Stimulated activated CD4-positive, alpha-beta T cell treated with anti-CD3 and anti-CD28 coated beads, Interleukin-15, amount 100 ng/mL, for 48 hours (primary cell): ENCODE measurements at regions not wholly inside any gene's neighbourhood (a gene's known extent, or its start where the extent isn't known, plus 50 kb on each side); places are given as distances from the start of the nearest gene placed in this dataset.

Source experiments
- DNase-seq, 2 donors: peaks; one replicate each; pipeline ENCODE4 v3.0.0-alpha.2; 2020; ENCODE audit warnings: low read depth in 2 of 2

GRCh38 chr4:36394352-36394903 is 113.0 kb downstream of the DTHD1 start:
- no peak for DNase-seq

DNA sequence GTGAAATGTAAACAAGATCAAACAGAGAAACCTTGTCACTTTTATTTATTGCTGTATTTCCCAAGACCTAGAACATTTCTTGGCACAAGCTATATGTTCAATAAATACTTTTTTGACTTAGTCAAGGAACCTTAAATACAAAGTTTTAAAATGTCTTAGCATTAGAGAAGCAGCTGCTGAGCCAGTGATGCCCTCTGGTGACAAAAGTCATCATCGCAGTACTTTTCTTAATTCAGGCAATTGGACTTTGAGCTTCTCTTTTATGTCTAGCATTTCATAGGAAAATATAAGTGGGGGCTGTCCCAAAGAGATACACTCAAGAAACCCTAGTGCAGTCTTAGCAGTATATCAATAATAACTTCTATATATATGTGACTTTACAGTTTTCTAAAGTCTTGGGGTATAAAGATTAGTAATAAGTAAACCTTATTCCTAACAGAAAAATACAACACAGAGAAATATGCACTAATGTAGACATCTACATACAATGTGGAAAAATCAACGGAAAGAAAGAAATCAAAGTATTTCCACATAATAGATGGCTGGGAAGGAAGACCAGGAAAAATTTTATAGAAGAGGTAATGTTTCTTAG is 118.4 kb downstream of the DTHD1 start:
- DNase-seq = no peak

GRCh38 chr4:36402008-36402758 is 120.8 kb downstream of the DTHD1 start:
- DNase-seq = no peak

DNA sequence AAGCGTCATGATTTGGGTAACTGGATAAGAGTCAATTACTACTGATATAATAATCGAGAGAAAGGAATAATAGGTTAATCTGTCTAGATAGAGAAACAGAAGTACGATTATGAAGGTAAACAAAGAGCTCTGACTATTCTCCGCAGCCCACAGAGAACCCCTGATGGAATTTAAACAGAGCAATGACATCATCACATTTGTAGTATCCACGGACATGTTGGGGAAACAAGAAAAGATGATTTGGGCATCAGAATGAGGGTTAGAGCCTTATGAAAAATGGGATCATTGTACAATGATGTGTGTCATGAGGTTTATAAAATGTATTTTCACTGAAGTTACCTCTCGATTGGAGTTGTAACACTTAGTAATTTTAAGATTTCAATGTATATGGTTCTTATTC is 129.9 kb downstream of the DTHD1 start:
- DNase-seq = no peak

DNA sequence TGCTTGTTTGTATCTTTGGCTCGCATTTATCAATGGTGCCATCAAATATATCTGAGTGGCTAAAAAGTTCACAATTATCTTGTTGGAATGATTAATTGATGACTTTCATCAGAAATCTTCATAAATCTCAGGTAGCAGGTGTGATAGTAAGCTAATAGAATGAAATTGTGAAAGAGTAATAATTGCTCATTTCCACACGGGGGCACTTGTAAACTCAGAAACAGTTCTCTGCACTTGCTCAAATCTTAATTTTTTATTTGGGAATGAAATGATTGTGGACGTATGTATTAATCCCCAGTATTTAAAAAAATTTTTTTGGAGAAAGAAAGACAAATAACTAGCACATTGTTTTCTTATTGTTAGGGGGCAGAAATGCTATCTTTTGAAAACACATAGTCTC is 132.8 kb downstream of the DTHD1 start:
- DNase-seq = no peak

- no peak for DNase-seq
Measured at GRCh38 chr4:36417146-36417545, 135.7 kb downstream of the DTHD1 start.

DNA sequence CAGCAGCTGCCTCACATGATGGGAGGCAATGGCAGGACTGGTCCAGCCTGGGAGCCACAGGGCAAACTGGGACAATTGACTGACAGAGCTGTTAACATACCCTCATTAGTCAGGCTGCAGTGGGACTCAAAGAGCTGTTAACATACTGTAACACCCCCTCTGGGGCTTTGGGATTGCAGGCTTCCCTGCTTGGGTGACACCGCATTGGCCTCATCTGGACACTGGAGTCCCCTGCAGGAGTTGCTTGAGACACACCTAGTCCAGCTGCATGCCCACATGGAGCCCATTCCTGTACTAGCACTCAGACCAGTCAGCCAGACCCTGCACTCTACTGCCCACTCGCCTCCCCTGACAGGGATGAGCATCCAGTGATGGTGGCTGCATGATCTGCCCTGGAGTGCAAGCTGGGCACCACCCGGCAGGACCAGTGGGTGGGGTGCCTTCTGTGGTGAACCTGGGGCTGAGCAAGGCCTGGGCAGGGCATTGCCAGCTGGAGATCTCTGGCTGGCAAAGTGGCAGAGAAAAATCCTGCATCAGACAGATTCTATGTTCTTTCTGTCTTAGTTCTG is 138.8 kb downstream of the DTHD1 start:
- no peak for DNase-seq

DNA sequence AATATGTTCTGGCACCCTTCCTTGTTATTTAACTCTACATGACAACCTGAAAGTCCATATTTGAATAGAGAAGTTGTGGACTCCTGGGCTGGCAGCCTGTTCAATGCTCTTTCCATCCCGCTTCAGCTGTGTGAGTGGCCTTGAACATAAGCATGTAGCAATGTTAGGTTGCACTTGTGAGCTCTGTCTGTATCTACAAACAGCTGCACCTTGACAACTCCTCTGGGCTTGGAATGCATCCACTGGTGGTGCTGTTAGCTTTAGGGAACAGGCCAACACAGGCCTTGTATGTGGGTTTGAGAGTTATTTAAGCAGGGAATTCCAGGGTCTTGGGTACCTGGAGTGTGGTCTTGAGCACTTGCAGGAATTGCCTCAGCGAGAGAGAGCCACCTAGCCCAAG is 141.2 kb downstream of the DTHD1 start:
- no peak for DNase-seq

DNA sequence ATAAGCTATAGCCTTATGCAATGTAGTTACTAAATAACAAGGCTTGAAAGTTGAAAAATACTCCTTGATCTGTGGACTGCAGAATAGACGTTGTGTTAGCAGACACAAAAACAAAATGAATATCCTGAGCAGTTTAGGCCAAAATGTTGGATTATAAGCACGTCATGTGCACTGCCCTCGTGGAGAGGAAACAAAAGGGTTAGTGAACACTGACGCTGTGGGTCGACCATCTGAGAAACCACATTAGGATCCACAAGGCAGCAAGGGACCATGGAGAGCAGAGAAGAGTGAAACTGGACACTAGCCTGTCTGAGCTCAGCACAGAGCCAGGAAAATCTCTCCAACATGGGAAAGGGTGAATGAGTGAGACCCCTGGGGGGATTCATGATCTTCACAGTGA is 145.3 kb downstream of the DTHD1 start:
- DNase-seq = no peak

GRCh38 chr4:36427696-36428095 is 146.3 kb downstream of the DTHD1 start:
- DNase-seq = no peak

- no peak for DNase-seq
Measured at GRCh38 chr4:36432586-36432985, 151.2 kb downstream of the DTHD1 start.

- DNase-seq = no peak
Measured at GRCh38 chr4:36439556-36439955, 158.1 kb downstream of the DTHD1 start.

- no peak for DNase-seq
Measured at GRCh38 chr4:36445480-36445879, 164.1 kb downstream of the DTHD1 start.

DNA sequence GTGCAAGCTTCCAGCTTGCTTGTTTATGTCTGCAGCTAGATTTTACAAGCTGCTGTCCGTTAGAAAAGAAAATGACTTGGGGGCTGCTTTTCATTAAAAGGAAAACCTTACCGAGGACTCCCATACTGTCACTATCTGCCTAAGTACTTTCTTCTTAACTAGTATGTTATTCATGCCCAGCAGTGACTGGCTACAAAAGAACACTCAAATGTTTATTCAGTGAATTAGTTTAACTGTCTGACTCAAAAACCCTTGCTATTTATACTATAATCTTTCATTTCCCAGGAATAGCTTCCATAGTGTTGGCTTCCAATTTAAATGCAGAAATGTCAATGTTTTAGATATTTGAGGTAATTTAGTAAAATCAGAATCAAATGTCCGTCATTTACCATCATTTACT is 164.9 kb downstream of the DTHD1 start:
- no peak for DNase-seq

DNA sequence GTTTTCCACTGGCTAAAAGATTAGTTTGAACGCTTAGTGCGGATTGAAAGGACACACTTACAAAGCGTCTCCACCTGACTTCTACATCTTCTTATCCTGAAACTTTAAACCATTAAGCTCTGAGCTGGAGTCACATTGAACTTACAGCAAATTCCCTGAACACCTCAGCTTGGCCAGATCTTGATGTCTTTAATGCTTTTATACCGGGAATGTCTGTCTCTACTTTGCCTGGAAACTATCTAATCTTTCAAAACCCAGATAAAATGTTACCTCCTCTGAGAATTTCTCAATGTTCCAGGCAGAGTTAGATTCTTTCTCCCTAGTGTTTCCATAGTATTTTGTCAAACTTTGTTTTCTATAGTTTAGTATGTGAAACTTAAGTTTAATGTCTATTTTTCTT is 179.9 kb downstream of the DTHD1 start:
- no peak for DNase-seq

DNA sequence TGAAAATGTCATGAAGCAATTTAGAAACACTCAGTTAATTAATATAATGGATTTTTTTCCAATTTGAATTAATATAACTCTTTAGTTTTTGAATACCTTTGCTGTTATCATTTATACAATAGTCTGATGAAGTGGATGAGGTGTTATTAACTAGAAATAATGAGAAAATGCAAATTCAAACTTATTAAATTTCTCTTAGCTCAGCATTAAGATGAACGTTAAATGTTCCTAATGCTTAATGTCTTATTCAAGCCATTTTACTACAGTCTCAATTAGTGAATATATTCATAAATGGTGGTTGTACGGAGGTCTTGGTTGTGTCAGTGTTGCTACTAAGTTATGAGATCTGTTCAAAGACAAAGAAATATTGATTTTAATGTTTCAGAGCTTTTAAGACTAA is 186.3 kb downstream of the DTHD1 start:
- DNase-seq = no peak

DNA sequence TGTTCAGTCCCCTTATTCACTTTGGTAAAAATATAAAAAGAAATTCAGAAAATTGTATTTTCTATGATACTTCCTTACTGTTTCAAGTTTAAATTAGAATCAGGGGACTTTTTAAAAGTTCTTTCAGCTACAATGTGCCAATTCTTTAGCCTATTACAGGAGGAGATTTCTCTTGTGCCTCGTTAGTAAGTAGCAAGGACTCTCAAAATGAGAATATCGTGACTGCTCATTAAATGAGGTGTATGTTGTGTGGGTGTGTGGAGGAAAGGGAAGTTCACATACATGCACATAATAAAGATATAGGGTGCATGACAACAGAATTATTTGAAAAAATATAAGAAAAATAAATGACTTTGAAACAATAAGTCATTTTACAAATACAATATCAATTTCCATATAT is 190.5 kb downstream of the DTHD1 start:
- DNase-seq = no peak

DNA sequence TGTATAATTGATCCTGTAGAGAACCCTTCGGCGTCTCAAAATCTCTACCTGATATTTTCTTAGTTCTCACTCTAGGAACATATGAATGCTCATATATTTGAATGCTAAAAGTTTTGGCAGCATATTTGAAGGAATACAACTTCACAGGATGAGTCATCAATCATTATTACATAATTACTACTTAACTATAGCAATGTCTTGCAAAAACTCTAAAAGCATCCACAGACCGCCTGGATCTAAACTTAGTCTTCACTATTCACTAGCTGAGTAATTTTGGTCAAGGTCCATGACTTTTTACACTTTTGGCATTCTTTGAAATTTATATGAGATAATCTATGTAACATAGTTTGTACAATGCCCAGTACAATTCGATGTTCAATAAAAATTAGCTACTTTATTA is 194.7 kb downstream of the DTHD1 start:
- no peak for DNase-seq

DNA sequence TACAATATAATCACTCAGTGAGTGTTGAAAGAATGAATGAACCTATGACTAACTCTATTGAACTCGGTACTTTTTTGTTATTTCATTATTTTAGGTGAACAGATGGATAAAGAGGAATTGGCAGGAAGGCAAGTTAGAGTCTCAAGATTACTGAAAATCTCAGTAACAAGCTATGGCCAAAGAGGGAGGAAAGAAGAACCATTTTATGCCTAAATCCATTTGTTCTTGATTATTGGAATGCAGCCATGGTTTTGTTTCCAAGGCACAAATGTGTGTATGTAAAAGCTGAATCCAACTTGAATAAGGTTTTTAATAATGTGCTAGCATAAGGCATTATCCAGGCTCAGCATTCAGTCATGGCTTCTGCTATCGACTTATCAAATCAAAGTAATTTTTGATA is 196.4 kb downstream of the DTHD1 start:
- DNase-seq = no peak

DNA sequence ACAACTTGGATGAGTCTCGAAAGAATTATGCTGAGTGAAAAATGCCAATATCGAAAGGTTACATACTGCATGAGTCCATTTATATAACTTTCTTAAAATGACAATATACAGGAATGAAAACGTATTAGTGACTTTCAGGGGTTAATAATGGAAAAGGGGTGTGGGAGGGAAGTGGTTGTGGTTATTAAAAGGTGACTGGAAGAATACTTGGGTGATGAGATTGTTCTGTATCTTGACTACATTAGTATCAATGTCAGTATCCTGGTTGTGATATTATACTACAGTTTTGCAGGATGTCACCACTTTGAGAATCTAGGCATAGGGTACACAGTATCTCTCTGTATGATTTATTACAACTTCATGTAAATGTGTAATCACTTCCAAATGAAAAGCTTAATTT is 204.5 kb downstream of the DTHD1 start:
- no peak for DNase-seq

DNA sequence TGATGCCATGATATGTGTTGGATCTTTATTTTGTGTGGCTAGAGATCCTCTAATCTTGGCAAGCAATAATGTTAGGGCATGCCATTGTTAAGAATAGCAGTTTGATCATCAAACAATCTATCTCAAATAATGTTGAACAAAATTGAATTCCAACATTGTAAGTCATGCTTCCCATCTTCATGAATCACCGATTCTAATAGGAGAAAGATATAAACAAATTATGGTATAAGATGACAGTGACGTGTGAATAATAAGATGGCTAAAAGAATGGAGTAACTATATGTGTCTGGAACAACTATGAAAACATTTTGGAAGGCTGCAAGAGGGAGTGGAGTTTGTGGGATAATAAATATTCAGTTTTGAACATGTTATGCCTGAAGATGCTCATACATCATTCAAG is 208.4 kb downstream of the DTHD1 start:
- no peak for DNase-seq

DNA sequence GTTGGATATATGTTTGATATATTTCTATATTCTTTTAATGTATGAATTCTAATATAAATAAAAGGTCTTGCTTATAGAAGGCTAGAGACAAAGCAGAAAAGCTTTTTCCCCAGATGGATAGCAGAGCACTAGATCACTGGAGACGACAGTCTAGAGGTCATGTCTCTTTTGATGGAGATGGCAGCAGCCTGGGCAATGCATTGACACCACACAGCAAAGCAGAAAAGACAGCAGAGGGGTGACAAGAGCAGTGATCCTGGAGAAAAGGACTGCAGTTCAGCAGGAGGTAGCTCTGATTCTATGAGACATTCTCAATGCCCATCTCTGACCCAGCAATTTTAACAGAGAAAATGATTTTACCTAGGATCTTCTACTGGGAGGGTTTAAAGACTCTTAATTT is 210.6 kb downstream of the DTHD1 start:
- DNase-seq = no peak

DNA sequence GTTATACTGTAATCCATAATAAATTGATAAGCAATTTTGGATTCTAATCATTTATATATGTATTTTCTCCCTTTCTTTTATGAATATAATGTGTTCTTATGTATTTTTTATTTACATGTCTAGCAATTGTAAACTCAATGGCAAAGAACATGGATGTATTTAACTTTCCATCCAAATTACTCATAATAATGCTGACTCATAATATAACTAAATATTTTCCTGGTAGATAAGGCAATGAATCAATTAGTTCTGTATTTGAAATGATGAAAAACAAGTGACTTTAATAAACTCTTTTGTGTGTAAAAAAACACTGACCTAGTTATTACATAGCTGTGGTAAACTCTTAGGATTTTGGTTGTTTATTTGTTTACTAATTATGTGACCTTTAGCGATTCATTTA is 211.2 kb downstream of the DTHD1 start:
- DNase-seq = no peak
